ENCODE measurements at regions not wholly inside any gene's neighbourhood (a gene's known extent, or its start where the extent isn't known, plus 50 kb on each side); places are given as distances from the start of the nearest gene placed in this dataset.

- Histone ChIP-seq H3K4me3 (no peak overlapping the region), H3K4me1 (peaks cover 4 to 8% (median 7%) of the 10 kb centered on the region in 6 donors), H3K27ac (no peak overlapping the region), H3K27me3 (replicated peaks in 1 of 7) (no peaks in the 10 kb centered on the region), H3K36me3 (no peaks in the 10 kb centered on the region), H3K9me3 (no peaks in the 10 kb centered on the region)
- intact Hi-C loops (cut with DNase I; ENCODE audit: low total_unique reads) = no loop called here
- WGBS, 5 donors = 83 to 92% (median 86%) methylated on average over 5 of the region's 5 CpGs
- no peak for TF ChIP-seq CTCF (IDR thresholded peaks at IDR 0.05 in 8 of 11, conservative IDR thresholded peaks at IDR 0.05 in 3 of 11)
- TF ChIP-seq POLR2A (IDR thresholded peaks at IDR 0.05) = no peak
- TF ChIP-seq POLR2AphosphoS5 (IDR thresholded peaks at IDR 0.05) = no peak
- DNase-seq = no peak
Measured at GRCh38 chr16:72658888-72659717, 388.8 kb downstream of the ZFHX3 start.

GRCh38 chr16:72657791-72658190 is 390.1 kb downstream of the ZFHX3 start:
- DNase-seq = no peak
- intact Hi-C loops (cut with DNase I; ENCODE audit: low total_unique reads) = no loop called here
- Histone ChIP-seq H3K4me3 (no peak overlapping the region), H3K27ac (no peak overlapping the region), H3K27me3 (replicated peaks in 1 of 7) (no peaks in the 10 kb centered on the region), H3K9me3 (no peaks in the 10 kb centered on the region), H3K4me1 (no peaks in the 10 kb centered on the region), H3K36me3 (no peaks in the 10 kb centered on the region)
- no peak for TF ChIP-seq POLR2A (IDR thresholded peaks at IDR 0.05)
- no peak for TF ChIP-seq POLR2AphosphoS5 (IDR thresholded peaks at IDR 0.05)
- no peak for TF ChIP-seq CTCF (IDR thresholded peaks at IDR 0.05 in 8 of 11, conservative IDR thresholded peaks at IDR 0.05 in 3 of 11)

DNA sequence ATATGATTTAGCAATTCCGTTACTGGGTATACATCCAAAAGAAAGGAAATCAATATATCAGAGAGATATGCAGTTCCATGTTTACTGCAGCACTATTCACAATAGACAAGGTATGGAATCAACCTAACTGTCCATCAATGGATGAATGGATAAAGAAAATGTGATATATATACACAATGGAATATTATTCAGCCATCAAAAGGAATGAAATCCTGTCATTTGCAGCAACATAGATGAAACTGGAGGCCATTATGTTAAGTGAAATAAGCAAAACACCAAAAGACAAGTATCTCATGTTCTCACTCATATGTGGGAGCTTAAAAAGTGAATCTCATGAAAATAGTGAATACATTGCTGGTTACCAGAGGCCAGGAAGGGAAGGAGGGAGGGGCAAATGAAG is 390.8 kb downstream of the ZFHX3 start:
- no peak overlapping the region for H3K4me3 ChIP-seq
- no peak for DNase-seq
- no peaks in the 10 kb centered on the region for H3K9me3 ChIP-seq
- H3K36me3 ChIP-seq = no peaks in the 10 kb centered on the region
- intact Hi-C loops (cut with DNase I; ENCODE audit: low total_unique reads) = no loop called here
- no peaks in the 10 kb centered on the region for H3K27me3 ChIP-seq (replicated peaks in 1 of 7)
- 93 to 98% (median 96%) methylated on average over 1 of the region's 1 CpG for WGBS, 5 donors
- H3K27ac ChIP-seq = no peak overlapping the region
- H3K4me1 ChIP-seq = no peaks in the 10 kb centered on the region
- TF ChIP-seq POLR2AphosphoS5 (IDR thresholded peaks at IDR 0.05) = no peak
- no peak for TF ChIP-seq CTCF (IDR thresholded peaks at IDR 0.05 in 8 of 11, conservative IDR thresholded peaks at IDR 0.05 in 3 of 11)
- no peak for TF ChIP-seq POLR2A (IDR thresholded peaks at IDR 0.05)

DNA sequence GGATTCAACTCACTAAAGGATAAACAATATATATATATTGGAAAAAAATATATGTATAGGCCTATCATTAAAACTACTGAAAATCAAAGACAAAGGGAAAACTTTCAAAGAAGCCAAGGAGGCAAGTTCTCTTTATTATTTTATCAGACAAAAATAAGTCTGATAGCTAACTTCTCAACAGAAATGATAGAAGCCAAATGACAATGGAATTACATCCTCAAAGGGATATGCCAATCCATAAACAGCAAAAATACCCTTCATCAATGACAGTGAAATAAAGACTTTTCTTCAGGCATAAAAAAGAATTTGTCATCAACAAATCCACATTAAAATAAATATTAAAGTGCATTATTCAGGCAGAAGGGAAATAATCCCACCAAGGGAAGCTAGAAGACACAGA is 393.4 kb downstream of the ZFHX3 start:
- TF ChIP-seq CTCF (IDR thresholded peaks at IDR 0.05 in 8 of 11, conservative IDR thresholded peaks at IDR 0.05 in 3 of 11) (no peak), POLR2A (IDR thresholded peaks at IDR 0.05) (no peak), POLR2AphosphoS5 (IDR thresholded peaks at IDR 0.05) (no peak)
- intact Hi-C loops (cut with DNase I; ENCODE audit: low total_unique reads) = no loop called here
- H3K4me3 ChIP-seq = no peak overlapping the region
- H3K4me1 ChIP-seq = no peaks in the 10 kb centered on the region
- no peak for DNase-seq
- no peaks in the 10 kb centered on the region for H3K36me3 ChIP-seq
- H3K27me3 ChIP-seq (replicated peaks in 1 of 7) = no peaks in the 10 kb centered on the region
- H3K9me3 ChIP-seq = no peaks in the 10 kb centered on the region
- no peak overlapping the region for H3K27ac ChIP-seq
